Thoracic aorta (tissue), 2 donors: ENCODE measurements at regions not wholly inside any gene's neighbourhood (a gene's known extent, or its start where the extent isn't known, plus 50 kb on each side); places are given as distances from the start of the nearest gene placed in this dataset.

Source experiments
- ATAC-seq: fragments of 150-250 bp; one replicate; pipeline ENCODE4 v1.8.0; 2017; ENCODE audit warnings: low read depth; ENCODE audit not compliant: insufficient number of reproducible peaks, low FRiP score
- DNase-seq: peaks from one replicate; pipeline ENCODE4 v3.0.0-alpha.2; 2020; ENCODE audit warnings: low spot score
- H3K27ac ChIP-seq, 2 donors: fragments of 200-600 bp; sonication (generic); 1 replicate in 1 of 2; 2 replicates in 1 of 2; pipeline ENCODE4 v1.5.1; 2016; ENCODE audit warnings: mild to moderate bottlenecking in 2 of 2, moderate library complexity in 2 of 2
- H3K27me3 ChIP-seq: fragments of 200-600 bp; sonication (generic); replicated peaks from 2 replicates; pipeline ENCODE4 v1.6.0; 2016; ENCODE audit warnings: mild to moderate bottlenecking; ENCODE audit not compliant: insufficient read depth
- H3K36me3 ChIP-seq: fragments of 200-600 bp; sonication (generic); one replicate; pipeline ENCODE4 v1.5.1; 2016
- H3K4me1 ChIP-seq, 2 donors: fragments of 200-600 bp; sonication (generic); 1 replicate in 1 of 2; 2 replicates in 1 of 2; pipeline versions ENCODE4 v1.5.1 to v1.6.0; 2016; ENCODE audit warnings: low read depth in 2 of 2, mild to moderate bottlenecking in 1 of 2; ENCODE audit not compliant: control insufficient read depth in 1 of 2
- H3K4me3 ChIP-seq: fragments of 200-600 bp; sonication (generic); 2 replicates; pipeline ENCODE4 v1.5.1; 2016; ENCODE audit warnings: mild to moderate bottlenecking
- H3K9me3 ChIP-seq: fragments of 200-600 bp; sonication (generic); 2 replicates; pipeline ENCODE4 v1.5.1; 2016
- CTCF ChIP-seq: fragments of 200-600 bp; sonication (generic); IDR thresholded peaks from one replicate; pipeline ENCODE4 v1.5.1; 2019; ENCODE audit warnings: antibody characterized with exemption

GRCh38 chr3:137075020-137075419 is 117.2 kb downstream of the IL20RB start:
- ATAC-seq, result no peak
- Histone ChIP-seq H3K27ac (no peak overlapping the region), H3K9me3 (no peaks in the 10 kb centered on the region), H3K4me1 (no peaks in the 10 kb centered on the region), H3K27me3 (no peaks in the 10 kb centered on the region), H3K36me3 (no peaks in the 10 kb centered on the region), H3K4me3 (no peak overlapping the region)
- TF ChIP-seq CTCF, result no peak
- no peak for DNase-seq

- no peak overlapping the region for H3K4me3 ChIP-seq
- no peak overlapping the region for H3K27ac ChIP-seq
- DNase-seq (no peak), ATAC-seq (no peak)
- no peaks in the 10 kb centered on the region for H3K36me3 ChIP-seq
- no peaks in the 10 kb centered on the region for H3K4me1 ChIP-seq
- TF ChIP-seq CTCF, result no peak
- no peaks in the 10 kb centered on the region for H3K27me3 ChIP-seq
- H3K9me3 ChIP-seq, result no peaks in the 10 kb centered on the region
These were observed 120.3 kb downstream of the IL20RB start for GRCh38 chr3:137078040-137078439.

- Histone ChIP-seq H3K4me3 (no peak overlapping the region), H3K36me3 (no peaks in the 10 kb centered on the region), H3K27ac (no peak overlapping the region), H3K4me1 (no peaks in the 10 kb centered on the region), H3K9me3 (no peaks in the 10 kb centered on the region), H3K27me3 (no peaks in the 10 kb centered on the region)
- ATAC-seq (no peak), DNase-seq (no peak)
- no peak for TF ChIP-seq CTCF
These were observed 121.8 kb downstream of the IL20RB start for GRCh38 chr3:137079571-137079970.

GRCh38 chr3:137081711-137082110 is 123.9 kb downstream of the IL20RB start:
- no peaks in the 10 kb centered on the region for H3K36me3 ChIP-seq
- no peak overlapping the region for H3K27ac ChIP-seq
- DNase-seq, result no peak
- no peaks in the 10 kb centered on the region for H3K27me3 ChIP-seq
- TF ChIP-seq CTCF, result no peak
- H3K4me3 ChIP-seq, result no peak overlapping the region
- H3K4me1 ChIP-seq, result no peaks in the 10 kb centered on the region
- H3K9me3 ChIP-seq, result no peaks in the 10 kb centered on the region
- no peak for ATAC-seq

- Histone ChIP-seq H3K27me3 (no peaks in the 10 kb centered on the region), H3K27ac (no peak overlapping the region), H3K36me3 (no peaks in the 10 kb centered on the region), H3K4me3 (no peak overlapping the region), H3K4me1 (no peaks in the 10 kb centered on the region), H3K9me3 (no peaks in the 10 kb centered on the region)
- no peak for ATAC-seq
- TF ChIP-seq CTCF, result no peak
- no peak for DNase-seq
These were observed 125.0 kb downstream of the IL20RB start for GRCh38 chr3:137082763-137083162.
